Fibroblast of the aortic adventitia (primary cell): ENCODE measurements at regions not wholly inside any gene's neighbourhood (a gene's known extent, or its start where the extent isn't known, plus 50 kb on each side); places are given as distances from the start of the nearest gene placed in this dataset.

Experiments
- DNase-seq: peaks from one replicate; pipeline ENCODE4 v3.0.0-alpha.2; 2010; ENCODE audit warnings: low read depth
- H3K4me3 ChIP-seq: 2 replicates; pipeline ENCODE4 v1.5.1; 2011; ENCODE audit warnings: low read depth, mild to moderate bottlenecking, control low read depth, low read length, moderate library complexity
- TF ChIP-seq, protein P1 (sequence below): IDR thresholded peaks from 2 replicates; pipeline ENCODE4 v1.5.1; 2011; ENCODE audit warnings: mild to moderate bottlenecking, low read length, control low read depth, inconsistent platforms; ENCODE audit not compliant: insufficient read depth

DNA sequence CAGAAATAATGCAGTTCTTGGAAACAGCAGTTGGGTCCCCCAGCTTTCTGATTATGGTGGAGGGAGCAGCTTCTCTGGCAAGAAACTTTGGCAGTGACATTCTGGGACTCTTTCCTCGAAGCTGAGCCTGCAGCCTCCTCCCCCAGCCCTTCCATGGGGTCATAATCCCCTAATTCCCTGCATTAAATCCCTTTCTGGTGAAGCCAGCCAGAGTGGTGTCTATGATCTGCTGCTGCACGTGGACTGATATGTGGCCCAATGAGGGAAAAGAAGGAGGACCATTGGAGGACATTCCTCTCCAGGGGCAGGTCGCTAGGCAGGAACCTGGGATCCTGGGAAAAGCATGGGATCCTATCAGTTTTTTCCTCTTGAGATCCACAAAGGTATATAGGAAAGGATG is 470.5 kb downstream of the RPS24 start:
- TF ChIP-seq, protein P1, sequence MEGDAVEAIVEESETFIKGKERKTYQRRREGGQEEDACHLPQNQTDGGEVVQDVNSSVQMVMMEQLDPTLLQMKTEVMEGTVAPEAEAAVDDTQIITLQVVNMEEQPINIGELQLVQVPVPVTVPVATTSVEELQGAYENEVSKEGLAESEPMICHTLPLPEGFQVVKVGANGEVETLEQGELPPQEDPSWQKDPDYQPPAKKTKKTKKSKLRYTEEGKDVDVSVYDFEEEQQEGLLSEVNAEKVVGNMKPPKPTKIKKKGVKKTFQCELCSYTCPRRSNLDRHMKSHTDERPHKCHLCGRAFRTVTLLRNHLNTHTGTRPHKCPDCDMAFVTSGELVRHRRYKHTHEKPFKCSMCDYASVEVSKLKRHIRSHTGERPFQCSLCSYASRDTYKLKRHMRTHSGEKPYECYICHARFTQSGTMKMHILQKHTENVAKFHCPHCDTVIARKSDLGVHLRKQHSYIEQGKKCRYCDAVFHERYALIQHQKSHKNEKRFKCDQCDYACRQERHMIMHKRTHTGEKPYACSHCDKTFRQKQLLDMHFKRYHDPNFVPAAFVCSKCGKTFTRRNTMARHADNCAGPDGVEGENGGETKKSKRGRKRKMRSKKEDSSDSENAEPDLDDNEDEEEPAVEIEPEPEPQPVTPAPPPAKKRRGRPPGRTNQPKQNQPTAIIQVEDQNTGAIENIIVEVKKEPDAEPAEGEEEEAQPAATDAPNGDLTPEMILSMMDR: no peak
- DNase-seq: no peak
- no peak overlapping the region for H3K4me3 ChIP-seq

DNA sequence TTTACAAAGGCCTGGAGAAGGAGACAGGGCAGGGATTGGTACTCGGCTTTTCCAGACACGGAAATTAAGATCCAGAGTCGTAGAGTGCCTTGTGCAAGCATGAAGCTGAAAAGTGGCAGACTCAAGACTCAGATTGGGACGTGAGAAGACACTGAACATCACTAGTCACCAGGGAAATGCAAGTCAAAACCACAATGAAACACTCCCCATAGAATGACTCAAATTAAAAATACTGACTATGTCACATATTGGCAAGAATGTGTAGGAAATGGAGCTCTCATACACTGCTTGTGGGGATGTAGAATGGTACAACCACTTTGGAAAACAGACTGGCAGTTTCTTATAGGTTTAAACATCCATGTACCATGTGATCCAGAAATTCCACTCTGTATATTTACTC is 472.0 kb downstream of the RPS24 start:
- TF ChIP-seq, protein P1: no peak
- DNase-seq: no peak
- no peak overlapping the region for H3K4me3 ChIP-seq

GRCh38 chr10:78506614-78507013 is 473.0 kb downstream of the RPS24 start:
- TF ChIP-seq, protein P1: no peak
- H3K4me3 ChIP-seq: no peak overlapping the region
- no peak for DNase-seq

DNA sequence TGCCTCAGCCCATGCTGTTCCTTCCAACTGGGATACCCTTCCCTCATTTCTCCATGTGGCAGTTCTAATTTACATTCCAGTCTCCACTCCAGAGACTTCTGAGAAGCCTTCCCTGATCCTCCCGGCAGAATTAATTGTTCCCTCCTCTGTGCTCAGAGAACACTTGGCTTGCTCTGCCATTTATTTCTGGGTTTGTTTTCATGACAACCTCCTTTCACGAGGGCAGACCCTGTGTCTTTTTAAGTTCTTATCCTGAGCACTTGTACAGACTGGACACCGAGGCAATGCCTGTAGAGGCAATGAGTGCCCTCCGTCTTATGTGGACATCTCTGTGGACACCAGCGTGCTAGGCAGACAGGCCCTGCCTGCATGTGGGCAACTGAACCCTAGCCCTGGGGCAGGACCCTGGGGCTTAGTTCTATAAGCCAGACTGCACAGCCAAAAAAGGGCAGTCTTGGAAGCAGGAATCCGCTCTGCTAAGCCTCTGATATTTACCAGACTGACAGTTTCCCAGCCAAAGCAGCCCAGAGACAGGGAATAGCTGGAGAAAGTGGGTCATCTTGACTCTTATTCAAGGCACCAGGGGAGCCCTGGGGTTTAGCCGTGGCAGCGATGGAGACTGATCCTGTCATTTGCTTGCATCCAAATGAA is 474.0 kb downstream of the RPS24 start:
- H3K4me3 ChIP-seq: no peak overlapping the region
- TF ChIP-seq, protein P1: no peak
- DNase-seq: no peak

DNA sequence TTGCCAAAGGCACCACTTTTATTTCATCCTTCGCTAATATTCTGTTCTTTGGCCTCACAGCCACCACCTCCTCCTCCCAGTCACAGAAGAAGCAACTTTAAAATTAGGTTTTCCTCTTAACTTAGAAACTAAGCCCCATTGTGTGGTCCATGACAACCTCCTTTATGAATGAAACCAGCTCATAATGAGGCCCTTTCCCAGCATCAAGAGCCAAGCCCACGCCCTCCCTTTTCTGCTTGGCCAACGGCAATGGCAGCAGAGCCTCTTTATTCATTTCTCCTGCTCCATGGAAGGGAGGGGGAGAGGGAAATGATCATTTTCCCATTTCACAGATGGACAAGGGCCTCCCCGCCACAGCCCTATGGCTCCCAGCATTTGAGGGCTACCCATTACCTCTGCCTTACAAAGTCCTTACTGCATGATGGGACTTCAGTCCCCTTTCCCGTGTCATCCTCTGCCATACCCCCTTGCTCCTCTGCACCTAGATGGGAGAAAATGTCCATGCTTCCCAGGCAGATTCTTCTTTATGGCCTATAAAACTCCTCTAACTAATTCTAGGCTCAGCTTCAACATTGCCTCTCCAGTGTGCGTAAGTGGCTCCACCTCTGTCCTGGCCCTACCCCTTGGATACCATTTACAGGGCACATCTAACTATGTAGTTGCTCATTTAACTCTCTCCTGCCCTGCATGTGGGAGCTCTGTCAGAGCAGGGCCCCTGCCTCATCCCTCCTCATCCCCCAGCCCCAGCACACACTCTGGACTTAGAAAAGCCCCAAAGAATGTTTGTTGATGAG is 475.5 kb downstream of the RPS24 start:
- TF ChIP-seq, protein P1: no peak
- no peak for DNase-seq
- no peak overlapping the region for H3K4me3 ChIP-seq

DNA sequence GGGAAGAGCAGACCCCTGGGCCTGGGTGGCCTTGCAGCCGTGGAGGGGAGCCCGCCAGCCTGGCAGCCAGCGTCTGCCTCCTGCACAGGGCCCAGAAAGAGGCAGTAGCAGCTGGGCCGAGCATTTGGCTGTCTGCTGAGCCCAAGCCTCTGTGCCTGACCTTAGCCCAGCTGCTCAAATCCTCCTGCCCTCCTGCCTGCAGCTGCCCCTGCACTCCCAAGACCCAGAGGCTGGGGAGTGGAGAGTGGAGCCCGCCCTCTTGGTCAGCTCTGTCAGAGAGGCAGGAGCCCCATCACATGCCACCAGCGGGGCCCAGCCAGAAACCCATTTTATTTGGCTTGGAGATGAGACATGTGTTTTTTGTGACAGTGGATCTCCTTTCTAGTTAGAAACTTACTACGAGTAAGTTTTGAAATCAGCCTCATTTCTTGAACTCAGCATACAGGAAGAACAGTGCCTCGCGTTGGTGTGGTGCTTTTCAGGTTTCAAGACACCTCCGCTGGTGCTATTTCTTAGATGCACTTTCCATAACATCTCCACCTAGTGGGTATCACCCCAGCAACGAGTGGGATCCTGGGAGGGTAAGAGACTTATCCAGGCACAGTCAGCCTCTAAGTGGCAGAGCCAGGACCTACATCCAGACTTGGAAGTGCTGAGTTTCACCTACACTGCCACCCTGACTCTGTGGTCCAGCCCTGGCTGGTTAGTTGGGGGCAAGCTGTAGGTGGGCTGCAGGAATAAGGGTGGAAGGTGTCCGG is 477.1 kb downstream of the RPS24 start:
- H3K4me3 ChIP-seq: no peak overlapping the region
- TF ChIP-seq, protein P1: no peak
- no peak for DNase-seq
